B cell (primary cell): ENCODE measurements at regions not wholly inside any gene's neighbourhood (a gene's known extent, or its start where the extent isn't known, plus 50 kb on each side); places are given as distances from the start of the nearest gene placed in this dataset.

Source experiments
- CTCF ChIP-seq: fragments of 200-600 bp; IDR thresholded peaks from one replicate; pipeline ENCODE4 v1.8.0; 2022; ENCODE audit warnings: antibody characterized with exemption, mild to moderate bottlenecking
- EZH2 ChIP-seq: IDR thresholded peaks from 2 replicates; pipeline ENCODE4 v1.6.1; 2012; ENCODE audit warnings: borderline replicate concordance, low read depth, mild to moderate bottlenecking, moderate library complexity, low read length; ENCODE audit not compliant: insufficient read depth, poor library complexity, severe bottlenecking

- TF ChIP-seq CTCF = no peak
- no peak for TF ChIP-seq EZH2
These were observed 558.0 kb downstream of the C6orf118 start for GRCh38 chr6:164751395-164751794.
